ENCODE measurements at regions not wholly inside any gene's neighbourhood (a gene's known extent, or its start where the extent isn't known, plus 50 kb on each side); places are given as distances from the start of the nearest gene placed in this dataset.

DNA sequence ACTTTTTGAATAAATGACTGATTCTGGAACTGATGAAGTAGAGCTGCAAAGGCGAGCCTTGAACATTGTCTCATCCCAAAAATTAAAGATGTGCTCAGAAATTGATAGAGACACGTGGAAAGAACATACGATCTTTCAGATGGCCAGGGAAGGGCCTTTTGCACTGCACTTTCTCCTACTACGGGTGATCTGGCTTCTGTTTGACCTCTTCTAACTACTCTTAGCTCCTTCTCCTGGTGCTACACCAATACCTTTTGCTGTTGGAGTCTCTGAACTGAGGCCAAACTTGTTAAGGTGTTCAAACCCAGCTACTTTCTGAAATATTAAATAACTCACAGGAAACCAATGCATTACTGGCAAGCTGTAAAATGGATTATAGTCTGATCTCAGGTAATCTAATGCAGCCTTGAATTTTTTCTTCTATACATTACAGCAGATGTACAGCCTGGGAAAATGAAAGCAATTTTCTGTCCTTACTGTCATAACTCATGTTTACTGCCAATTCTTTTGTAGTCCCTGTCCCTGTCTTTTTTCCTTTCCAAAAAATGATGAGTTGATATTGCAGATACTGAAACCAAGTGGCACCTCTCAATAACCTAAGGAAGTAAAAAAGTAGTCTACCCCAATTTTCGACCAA, 1086.1 kb upstream of the CNTN5 start:
- ATAC-seq, result no peak
- intact Hi-C loops (cut with DNase I; ENCODE audit: low total_unique reads), result no loop called here
- no peaks in the 10 kb centered on the region for H3K36me3 ChIP-seq

DNA sequence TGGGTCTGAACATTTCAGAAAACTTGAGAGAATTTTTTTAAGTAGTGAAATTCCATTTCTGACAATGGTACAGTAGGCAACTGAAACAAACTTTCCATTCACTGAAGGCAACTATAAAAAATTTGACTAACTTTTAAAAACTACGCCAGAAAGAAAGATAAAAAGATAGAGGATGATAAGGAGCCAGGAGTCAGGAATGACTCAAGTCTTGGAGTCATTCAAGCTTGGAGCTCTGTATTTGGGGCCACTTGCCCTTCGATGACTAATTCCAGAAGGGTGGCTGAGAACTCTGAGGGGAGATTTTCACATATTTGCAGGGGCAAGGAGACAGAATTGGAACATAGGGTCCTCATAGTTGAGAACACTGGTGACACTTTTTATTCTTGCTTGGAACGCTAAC, 1083.2 kb upstream of the CNTN5 start:
- intact Hi-C loops (cut with DNase I; ENCODE audit: low total_unique reads), result no loop called here
- no peak for ATAC-seq
- H3K27ac ChIP-seq, result no peak overlapping the region
- no peaks in the 10 kb centered on the region for H3K9me3 ChIP-seq
- no peak for DNase-seq
- H3K36me3 ChIP-seq, result no peaks in the 10 kb centered on the region
- no peak overlapping the region for H3K4me3 ChIP-seq
- H3K4me1 ChIP-seq, result no peaks in the 10 kb centered on the region
- in situ Hi-C loops (cut with MboI; ENCODE audit: low sequenced_read_pairs in 4 of 4), result no loop called here
- H3K27me3 ChIP-seq, result no peaks in the 10 kb centered on the region
- no peak for TF ChIP-seq POLR2A (IDR thresholded peaks at IDR 0.05)
- TF ChIP-seq, protein P1, sequence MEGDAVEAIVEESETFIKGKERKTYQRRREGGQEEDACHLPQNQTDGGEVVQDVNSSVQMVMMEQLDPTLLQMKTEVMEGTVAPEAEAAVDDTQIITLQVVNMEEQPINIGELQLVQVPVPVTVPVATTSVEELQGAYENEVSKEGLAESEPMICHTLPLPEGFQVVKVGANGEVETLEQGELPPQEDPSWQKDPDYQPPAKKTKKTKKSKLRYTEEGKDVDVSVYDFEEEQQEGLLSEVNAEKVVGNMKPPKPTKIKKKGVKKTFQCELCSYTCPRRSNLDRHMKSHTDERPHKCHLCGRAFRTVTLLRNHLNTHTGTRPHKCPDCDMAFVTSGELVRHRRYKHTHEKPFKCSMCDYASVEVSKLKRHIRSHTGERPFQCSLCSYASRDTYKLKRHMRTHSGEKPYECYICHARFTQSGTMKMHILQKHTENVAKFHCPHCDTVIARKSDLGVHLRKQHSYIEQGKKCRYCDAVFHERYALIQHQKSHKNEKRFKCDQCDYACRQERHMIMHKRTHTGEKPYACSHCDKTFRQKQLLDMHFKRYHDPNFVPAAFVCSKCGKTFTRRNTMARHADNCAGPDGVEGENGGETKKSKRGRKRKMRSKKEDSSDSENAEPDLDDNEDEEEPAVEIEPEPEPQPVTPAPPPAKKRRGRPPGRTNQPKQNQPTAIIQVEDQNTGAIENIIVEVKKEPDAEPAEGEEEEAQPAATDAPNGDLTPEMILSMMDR (IDR thresholded peaks at IDR 0.05 in 4 of 5, conservative IDR thresholded peaks at IDR 0.05 in 1 of 5), result no peak

More for the DNA sequence above, 1086.1 kb upstream of the CNTN5 start:
- no peaks in the 10 kb centered on the region for H3K27me3 ChIP-seq
- no peak for TF ChIP-seq POLR2A (IDR thresholded peaks at IDR 0.05)
- TF ChIP-seq, protein P1 (IDR thresholded peaks at IDR 0.05 in 4 of 5, conservative IDR thresholded peaks at IDR 0.05 in 1 of 5), result no peak
- H3K4me1 ChIP-seq, result no peaks in the 10 kb centered on the region
- no peak for DNase-seq
- H3K27ac ChIP-seq, result no peak overlapping the region
- in situ Hi-C loops (cut with MboI; ENCODE audit: low sequenced_read_pairs in 4 of 4), result no loop called here
- no peak overlapping the region for H3K4me3 ChIP-seq
- no peaks in the 10 kb centered on the region for H3K9me3 ChIP-seq

- TF ChIP-seq, protein P1 (IDR thresholded peaks at IDR 0.05 in 4 of 5, conservative IDR thresholded peaks at IDR 0.05 in 1 of 5), result no peak
- TF ChIP-seq POLR2A (IDR thresholded peaks at IDR 0.05), result no peak
- intact Hi-C loops (cut with DNase I; ENCODE audit: low total_unique reads) (no loop called here), in situ Hi-C loops (cut with MboI; ENCODE audit: low sequenced_read_pairs in 4 of 4) (no loop called here)
- H3K9me3 ChIP-seq, result no peaks in the 10 kb centered on the region
- H3K36me3 ChIP-seq, result no peaks in the 10 kb centered on the region
- H3K27ac ChIP-seq, result no peak overlapping the region
- H3K4me1 ChIP-seq, result no peaks in the 10 kb centered on the region
- no peaks in the 10 kb centered on the region for H3K27me3 ChIP-seq
- H3K4me3 ChIP-seq, result no peak overlapping the region
- no peak for DNase-seq
- no peak for ATAC-seq
Observed at GRCh38 chr11:97938789-97939188, 1082.0 kb upstream of the CNTN5 start.

GRCh38 chr11:97943493-97943892, 1077.3 kb upstream of the CNTN5 start:
- ATAC-seq (no peak), DNase-seq (no peak)
- Histone ChIP-seq H3K4me1 (no peaks in the 10 kb centered on the region), H3K4me3 (no peak overlapping the region), H3K27ac (no peak overlapping the region), H3K27me3 (no peaks in the 10 kb centered on the region), H3K9me3 (no peaks in the 10 kb centered on the region), H3K36me3 (no peaks in the 10 kb centered on the region)
- TF ChIP-seq, protein P1 (IDR thresholded peaks at IDR 0.05 in 4 of 5, conservative IDR thresholded peaks at IDR 0.05 in 1 of 5), result no peak
- TF ChIP-seq POLR2A (IDR thresholded peaks at IDR 0.05), result no peak
- intact Hi-C loops (cut with DNase I; ENCODE audit: low total_unique reads), result no loop called here
- in situ Hi-C loops (cut with MboI; ENCODE audit: low sequenced_read_pairs in 4 of 4), result no loop called here

DNA sequence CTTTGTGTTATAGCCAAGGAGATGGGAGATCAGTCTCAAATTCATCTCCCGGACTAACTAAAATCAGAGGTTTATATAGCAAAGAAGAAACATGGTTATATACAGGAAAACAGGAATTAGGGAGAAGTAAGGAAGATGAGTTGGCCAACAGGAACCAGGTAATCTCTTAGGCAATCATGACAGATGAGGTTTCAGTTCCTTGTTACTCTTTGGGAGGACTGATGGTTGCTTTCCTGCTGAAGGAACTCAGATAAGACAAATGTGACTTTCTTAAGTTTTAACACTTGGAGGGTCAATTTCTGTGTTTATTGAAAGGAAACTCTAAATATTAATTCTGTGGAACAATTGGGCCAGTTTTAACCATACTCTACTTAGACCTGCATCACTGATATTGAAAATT, 1072.0 kb upstream of the CNTN5 start:
- H3K4me3 ChIP-seq, result no peak overlapping the region
- ATAC-seq, result no peak
- H3K4me1 ChIP-seq, result no peaks in the 10 kb centered on the region
- H3K27ac ChIP-seq, result no peak overlapping the region
- no peak for TF ChIP-seq POLR2A (IDR thresholded peaks at IDR 0.05)
- H3K9me3 ChIP-seq, result no peaks in the 10 kb centered on the region
- H3K36me3 ChIP-seq, result no peaks in the 10 kb centered on the region
- intact Hi-C loops (cut with DNase I; ENCODE audit: low total_unique reads), result no loop called here
- no peak for DNase-seq
- in situ Hi-C loops (cut with MboI; ENCODE audit: low sequenced_read_pairs in 4 of 4), result no loop called here
- no peaks in the 10 kb centered on the region for H3K27me3 ChIP-seq

All from gastrocnemius medialis (tissue), 4 donors.